Neural cell (in vitro differentiated cells): ENCODE measurements at regions not wholly inside any gene's neighbourhood (a gene's known extent, or its start where the extent isn't known, plus 50 kb on each side); places are given as distances from the start of the nearest gene placed in this dataset.

Experiments used
- H2AFZ ChIP-seq: fragments of 200-600, 300-800 bp; sonication (generic), shearing (Covaris generic); 2 replicates; pipeline ENCODE4 v1.6.0; 2014; ENCODE audit warnings: low read depth, mild to moderate bottlenecking, antibody characterized with exemption, low read length, moderate library complexity
- H3F3A ChIP-seq: fragments of 200-600 bp; shearing (Covaris generic); 2 replicates; pipeline ENCODE4 v1.6.1; 2016; ENCODE audit warnings: mild to moderate bottlenecking, moderate library complexity, mixed read lengths, antibody characterized with exemption, low read length; ENCODE audit not compliant: insufficient read depth, poor library complexity, severe bottlenecking
- H3K27ac ChIP-seq: fragments of 200-600, 300-800 bp; sonication (generic), shearing (Covaris generic); 2 replicates; pipeline ENCODE4 v1.5.1; 2014; ENCODE audit warnings: mild to moderate bottlenecking, low read length, moderate library complexity
- H3K27me3 ChIP-seq: fragments of 300-800, 200-600 bp; sonication (generic), shearing (Covaris generic); 2 replicates; pipeline ENCODE4 v1.6.0; 2014; ENCODE audit warnings: mild to moderate bottlenecking, low read depth, low read length, moderate library complexity; ENCODE audit not compliant: insufficient read depth
- H3K36me3 ChIP-seq: fragments of 300-800, 200-600 bp; sonication (generic), shearing (Covaris generic); 2 replicates; pipeline ENCODE4 v1.5.1; 2014; ENCODE audit warnings: mild to moderate bottlenecking, antibody characterized with exemption, low read length, moderate library complexity; ENCODE audit not compliant: insufficient read depth
- H3K4me2 ChIP-seq: fragments of 300-800, 200-600 bp; sonication (generic), shearing (Covaris generic); 2 replicates; pipeline ENCODE4 v1.6.0; 2014; ENCODE audit warnings: mild to moderate bottlenecking, low read length
- H3K4me3 ChIP-seq: fragments of 300-800, 200-600 bp; sonication (generic), shearing (Covaris generic); 2 replicates; pipeline ENCODE4 v1.5.1; 2014; ENCODE audit warnings: mild to moderate bottlenecking, low read length, moderate library complexity
- H3K79me2 ChIP-seq: fragments of 200-600 bp; shearing (Covaris generic); replicated peaks from 2 replicates; pipeline ENCODE4 v1.6.0; 2014; ENCODE audit warnings: mild to moderate bottlenecking, low read length, moderate library complexity; ENCODE audit not compliant: insufficient read depth
- H3K9ac ChIP-seq: fragments of 300-800, 200-600 bp; sonication (generic), shearing (Covaris generic); 2 replicates; pipeline ENCODE4 v1.6.1; 2016; ENCODE audit warnings: mild to moderate bottlenecking, low read length, mixed read lengths
- H3K9me2 ChIP-seq: fragments of 200-600 bp; shearing (Covaris generic); 2 replicates; pipeline ENCODE4 v1.6.1; 2016; ENCODE audit warnings: mild to moderate bottlenecking, low read length, mixed read lengths; ENCODE audit not compliant: insufficient read depth
- H3K9me3 ChIP-seq: fragments of 200-600, 300-800 bp; sonication (generic), shearing (Covaris generic); 2 replicates; pipeline ENCODE4 v1.6.1; 2016; ENCODE audit warnings: mild to moderate bottlenecking, mixed run types, low read length, moderate library complexity, mixed read lengths
- H4K20me1 ChIP-seq: fragments of 200-600 bp; shearing (Covaris generic); 2 replicates; pipeline ENCODE4 v1.6.1; 2016; ENCODE audit warnings: mild to moderate bottlenecking, mixed run types; ENCODE audit not compliant: insufficient read depth
- CTCF ChIP-seq: fragments of 450-650 bp; IDR thresholded peaks from 2 replicates; pipeline ENCODE4 v1.5.1; 2014; ENCODE audit warnings: antibody characterized with exemption, mild to moderate bottlenecking, moderate library complexity; ENCODE audit not compliant: poor library complexity, severe bottlenecking
- EP300 ChIP-seq: fragments of 450-650 bp; conservative IDR thresholded peaks from 2 replicates; pipeline ENCODE4 v1.6.1; 2014; ENCODE audit warnings: antibody characterized with exemption, mild to moderate bottlenecking, moderate library complexity; ENCODE audit not compliant: poor library complexity, severe bottlenecking
- EZH2 ChIP-seq: fragments of 200-600, 300-800 bp; shearing (Covaris generic), sonication (generic); IDR thresholded peaks from 2 replicates; pipeline ENCODE4 v1.6.1; 2014; ENCODE audit warnings: antibody characterized with exemption, low read length, borderline replicate concordance, mild to moderate bottlenecking; ENCODE audit not compliant: insufficient read depth, poor library complexity, severe bottlenecking
- MXI1 ChIP-seq: fragments of 450-650 bp; conservative IDR thresholded peaks from 2 replicates; pipeline ENCODE4 v1.6.1; 2014; ENCODE audit warnings: antibody characterized with exemption, mild to moderate bottlenecking; ENCODE audit not compliant: poor library complexity, severe bottlenecking
- POLR2AphosphoS5 ChIP-seq: IDR thresholded peaks from 2 replicates; pipeline ENCODE4 v1.6.1; 2012
- RAD21 ChIP-seq: fragments of 450-650 bp; conservative IDR thresholded peaks from 2 replicates; pipeline ENCODE4 v1.6.1; 2014; ENCODE audit warnings: antibody characterized with exemption, mild to moderate bottlenecking, moderate library complexity
- REST ChIP-seq: IDR thresholded peaks from 2 replicates; pipeline ENCODE4 v1.6.1; 2012; ENCODE audit warnings: borderline replicate concordance
- SMC3 ChIP-seq: fragments of 450-650 bp; conservative IDR thresholded peaks from 2 replicates; pipeline ENCODE4 v1.6.1; 2014; ENCODE audit warnings: antibody characterized with exemption, mild to moderate bottlenecking, moderate library complexity; ENCODE audit not compliant: poor library complexity
- TAF1 ChIP-seq: IDR thresholded peaks from 2 replicates; pipeline ENCODE4 v1.6.1; 2012; ENCODE audit warnings: low read depth

- TF ChIP-seq MXI1, result no peak
- TF ChIP-seq EP300, result no peak
- no peak for TF ChIP-seq CTCF
- no peak for TF ChIP-seq RAD21
- TF ChIP-seq POLR2AphosphoS5, result no peak
- no peak for TF ChIP-seq SMC3
- TF ChIP-seq REST, result no peak
- TF ChIP-seq EZH2, result no peak
- TF ChIP-seq TAF1, result no peak
- H2AFZ ChIP-seq, result no peak overlapping the region
Measured at GRCh38 chr7:31267486-31267885, 73.0 kb downstream of the NEUROD6 start.

GRCh38 chr7:31263338-31263737, 77.2 kb downstream of the NEUROD6 start:
- Histone ChIP-seq H4K20me1 (no peaks in the 10 kb centered on the region), H3F3A (no peaks in the 10 kb centered on the region), H2AFZ (no peak overlapping the region), H3K9ac (no peak overlapping the region), H3K36me3 (no peaks in the 10 kb centered on the region), H3K27ac (no peak overlapping the region), H3K4me3 (no peak overlapping the region), H3K9me3 (no peaks in the 10 kb centered on the region), H3K27me3 (no peaks in the 10 kb centered on the region), H3K4me2 (no peak overlapping the region), H3K9me2 (no peaks in the 10 kb centered on the region), H3K79me2 (no peaks in the 10 kb centered on the region)
- no peak for TF ChIP-seq EZH2
- TF ChIP-seq RAD21, result no peak
- TF ChIP-seq SMC3, result no peak
- no peak for TF ChIP-seq EP300
- TF ChIP-seq MXI1, result no peak
- TF ChIP-seq POLR2AphosphoS5, result no peak
- TF ChIP-seq REST, result no peak
- TF ChIP-seq TAF1, result no peak
- no peak for TF ChIP-seq CTCF

More at GRCh38 chr7:31267486-31267885, 73.0 kb downstream of the NEUROD6 start:
- Histone ChIP-seq H3K9me3 (no peaks in the 10 kb centered on the region), H3K9ac (no peak overlapping the region), H4K20me1 (no peaks in the 10 kb centered on the region), H3K27ac (no peak overlapping the region), H3K4me3 (no peak overlapping the region), H3K27me3 (no peaks in the 10 kb centered on the region), H3K79me2 (no peaks in the 10 kb centered on the region), H3K9me2 (no peaks in the 10 kb centered on the region), H3K36me3 (no peaks in the 10 kb centered on the region), H3F3A (no peaks in the 10 kb centered on the region), H3K4me2 (no peak overlapping the region)
